Adrenal gland (tissue), 9 donors: ENCODE measurements at regions not wholly inside any gene's neighbourhood (a gene's known extent, or its start where the extent isn't known, plus 50 kb on each side); places are given as distances from the start of the nearest gene placed in this dataset.

Source experiments
- DNase-seq, 7 donors: peaks; one replicate each; pipeline ENCODE4 v3.0.0-alpha.2; 2019 to 2020
- H3K27ac ChIP-seq, 5 donors: fragments of 200-600 bp; sonication (generic) in 4 of 5; 1 replicate in 3 of 5; 2 replicates in 2 of 5; pipeline versions ENCODE4 v1.5.1 to v1.8.0; 2016 to 2020; ENCODE audit warnings: mild to moderate bottlenecking in 1 of 5
- H3K27me3 ChIP-seq: fragments of 200-600 bp; 2 replicates; pipeline ENCODE4 v1.8.0; 2021
- H3K36me3 ChIP-seq, 2 donors: fragments of 200-600 bp; replicated peaks in 1 of 2; 1 replicate in 1 of 2; 2 replicates in 1 of 2; pipeline versions ENCODE4 v1.5.1 to v1.8.0; 2018 to 2022
- H3K4me1 ChIP-seq, 2 donors: fragments of 200-600 bp; replicated peaks in 1 of 2; 1 replicate in 1 of 2; 2 replicates in 1 of 2; pipeline versions ENCODE4 v1.5.1 to v1.8.0; 2018 to 2021
- H3K4me3 ChIP-seq, 4 donors: fragments of 200-600 bp; sonication (generic) in 3 of 4; one replicate each; pipeline ENCODE4 v1.5.1; 2016 to 2018
- H3K9me3 ChIP-seq, 3 donors: fragments of 200-600 bp; sonication (generic) in 1 of 3; replicated peaks in 1 of 3; 1 replicate in 2 of 3; 2 replicates in 1 of 3; pipeline versions ENCODE4 v1.5.1 to v1.8.0; 2016 to 2021
- POLR2A ChIP-seq, 2 donors: fragments of 450-650 bp; IDR thresholded peaks; one replicate each; pipeline ENCODE4 v1.6.1; 2017; ENCODE audit warnings: antibody characterized with exemption in 2 of 2, mild to moderate bottlenecking in 2 of 2, moderate library complexity in 1 of 2
- WGBS, 4 donors: extraction: QIAGEN DNeasy Blood & Tissue Kit in 2 of 4; methylation state at CpG; one replicate each; pipeline versions ENCODE4 v1.1.5 to v1.1.7; 2013 to 2017; 5-methylcytosine and 5-hydroxymethylcytosine counted together
- intact Hi-C, 2 donors: fragments of 100-400 bp; cut with DNase I; formaldehyde crosslinking; loops; one replicate each; pipeline versions ENCODE4 v1.14.1 to v1.15.0; 2022 to 2023
- TF ChIP-seq, protein P1 (sequence below), 6 experiments: fragments of 450-650 bp in 4 of 6; fragments of 200-600 bp in 2 of 6; sonication (generic) in 1 of 6; IDR thresholded peaks; 1 replicate in 5 of 6; 2 replicates in 1 of 6; pipeline versions ENCODE4 v1.5.1 to v1.8.0; 2016 to 2021; ENCODE audit warnings: antibody characterized with exemption in 6 of 6, mild to moderate bottlenecking in 2 of 6, moderate library complexity in 1 of 6
- donor health status: healthy with polysubstance abuse.
- donor health status: Bipolar disorder and iron deficiency.
- donor health status: DM: yes; HTN: yes; CAD: no.
- donor health status: DM: no; HTN: no; CAD: no.
- donor health status: DM: no; HTN: no; CAD: no.

DNA sequence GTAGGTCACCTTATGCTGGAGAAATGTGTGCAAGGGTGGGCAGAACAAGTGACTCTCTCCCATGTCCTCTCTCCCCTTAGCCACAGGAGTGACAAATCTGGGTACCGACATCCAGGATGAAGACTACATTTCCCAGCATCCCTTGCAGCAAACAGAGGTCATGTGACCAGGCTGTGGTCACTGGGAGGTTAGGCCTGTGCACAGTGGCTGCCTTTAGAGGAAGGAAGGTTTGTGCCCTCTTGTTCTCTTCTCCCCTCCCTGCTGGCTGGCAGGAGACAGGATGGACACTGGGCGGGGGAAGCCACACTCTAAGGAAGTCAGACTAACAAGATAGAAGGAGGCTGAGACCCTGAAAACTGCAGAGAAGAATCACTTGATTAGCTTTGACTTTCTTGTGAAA is 360.2 kb downstream of the PREX1 start:
- no peak for TF ChIP-seq POLR2A (IDR thresholded peaks at IDR 0.05)
- TF ChIP-seq, protein P1, sequence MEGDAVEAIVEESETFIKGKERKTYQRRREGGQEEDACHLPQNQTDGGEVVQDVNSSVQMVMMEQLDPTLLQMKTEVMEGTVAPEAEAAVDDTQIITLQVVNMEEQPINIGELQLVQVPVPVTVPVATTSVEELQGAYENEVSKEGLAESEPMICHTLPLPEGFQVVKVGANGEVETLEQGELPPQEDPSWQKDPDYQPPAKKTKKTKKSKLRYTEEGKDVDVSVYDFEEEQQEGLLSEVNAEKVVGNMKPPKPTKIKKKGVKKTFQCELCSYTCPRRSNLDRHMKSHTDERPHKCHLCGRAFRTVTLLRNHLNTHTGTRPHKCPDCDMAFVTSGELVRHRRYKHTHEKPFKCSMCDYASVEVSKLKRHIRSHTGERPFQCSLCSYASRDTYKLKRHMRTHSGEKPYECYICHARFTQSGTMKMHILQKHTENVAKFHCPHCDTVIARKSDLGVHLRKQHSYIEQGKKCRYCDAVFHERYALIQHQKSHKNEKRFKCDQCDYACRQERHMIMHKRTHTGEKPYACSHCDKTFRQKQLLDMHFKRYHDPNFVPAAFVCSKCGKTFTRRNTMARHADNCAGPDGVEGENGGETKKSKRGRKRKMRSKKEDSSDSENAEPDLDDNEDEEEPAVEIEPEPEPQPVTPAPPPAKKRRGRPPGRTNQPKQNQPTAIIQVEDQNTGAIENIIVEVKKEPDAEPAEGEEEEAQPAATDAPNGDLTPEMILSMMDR (IDR thresholded peaks at IDR 0.05), result no peak
- DNase-seq, result peak in 6 of 7 donors; percentile 10 to 54 (median 26)
- H3K4me3 ChIP-seq, result no peak overlapping the region

DNA sequence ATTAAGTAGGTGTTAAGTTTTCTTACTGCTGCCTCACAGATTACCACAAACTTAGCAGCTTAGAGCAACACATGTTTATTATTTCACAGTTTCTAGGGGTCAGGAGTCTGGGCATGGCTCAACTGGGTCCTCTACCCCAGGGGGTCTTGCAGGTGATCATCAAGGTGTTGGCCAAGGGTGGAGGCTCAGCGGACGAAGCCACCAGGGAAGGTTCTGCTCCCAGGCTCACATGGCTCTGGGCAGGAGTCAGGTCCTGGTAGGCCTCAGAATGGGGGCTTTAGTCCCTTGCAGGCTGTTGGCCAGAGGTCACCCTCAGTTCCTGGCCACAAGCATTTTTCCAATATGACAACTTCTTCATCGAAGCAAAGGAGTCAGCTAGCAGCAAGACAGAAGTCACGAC is 362.5 kb downstream of the PREX1 start:
- intact Hi-C loops, result no loop called here
- Histone ChIP-seq H3K36me3 (no peaks in the 10 kb centered on the region), H3K27ac (no peak overlapping the region), H3K4me1 (no peaks in the 10 kb centered on the region), H3K9me3 (no peaks in the 10 kb centered on the region), H3K4me3 (no peak overlapping the region), H3K27me3 (no peaks in the 10 kb centered on the region)
- TF ChIP-seq, protein P1 (IDR thresholded peaks at IDR 0.05), result no peak
- TF ChIP-seq POLR2A (IDR thresholded peaks at IDR 0.05), result no peak
- 89 to 97% (median 92%) methylated on average over 2 to 4 of the region's 4 CpGs for WGBS, 4 donors
- DNase-seq, result no peak

More for the DNA sequence above, 360.2 kb downstream of the PREX1 start:
- H3K9me3 ChIP-seq, result no peaks in the 10 kb centered on the region
- no peaks in the 10 kb centered on the region for H3K27me3 ChIP-seq
- intact Hi-C loops, result no loop called here
- WGBS, 4 donors, result 78 to 92% (median 84%) methylated on average over 2 of the region's 2 CpGs
- H3K4me1 ChIP-seq, result no peaks in the 10 kb centered on the region
- H3K27ac ChIP-seq, result no peak overlapping the region
- no peaks in the 10 kb centered on the region for H3K36me3 ChIP-seq

DNA sequence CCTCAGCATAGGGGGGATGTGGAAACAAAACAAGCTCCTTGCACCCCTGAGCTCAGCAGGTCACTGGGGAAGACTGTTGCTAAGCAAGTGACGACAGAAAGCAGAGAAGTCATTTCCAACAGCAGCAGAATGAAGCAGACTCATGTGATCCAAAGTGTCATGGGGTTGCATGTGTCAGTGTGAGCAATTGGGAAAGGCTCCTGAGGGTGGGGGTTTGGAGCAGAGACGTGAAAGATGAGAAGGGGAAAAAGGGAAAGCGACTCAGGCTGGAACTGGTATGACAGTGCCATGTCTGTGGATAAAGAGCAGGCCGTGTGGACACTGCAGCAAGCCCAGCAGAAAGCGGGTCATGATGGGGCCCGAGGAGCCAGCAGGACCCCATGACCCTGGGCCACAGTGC is 363.9 kb downstream of the PREX1 start:
- H3K4me3 ChIP-seq, result no peak overlapping the region
- no peaks in the 10 kb centered on the region for H3K4me1 ChIP-seq
- no peaks in the 10 kb centered on the region for H3K36me3 ChIP-seq
- no peaks in the 10 kb centered on the region for H3K9me3 ChIP-seq
- peaks cover under 1% of the 10 kb centered on the region for H3K27me3 ChIP-seq
- intact Hi-C loops, result no loop called here
- TF ChIP-seq, protein P1 (IDR thresholded peaks at IDR 0.05), result no peak
- no peak for TF ChIP-seq POLR2A (IDR thresholded peaks at IDR 0.05)
- WGBS, 4 donors, result 66 to 84% (median 74%) methylated on average over 6 of the region's 6 CpGs
- no peak for DNase-seq
- no peak overlapping the region for H3K27ac ChIP-seq

DNA sequence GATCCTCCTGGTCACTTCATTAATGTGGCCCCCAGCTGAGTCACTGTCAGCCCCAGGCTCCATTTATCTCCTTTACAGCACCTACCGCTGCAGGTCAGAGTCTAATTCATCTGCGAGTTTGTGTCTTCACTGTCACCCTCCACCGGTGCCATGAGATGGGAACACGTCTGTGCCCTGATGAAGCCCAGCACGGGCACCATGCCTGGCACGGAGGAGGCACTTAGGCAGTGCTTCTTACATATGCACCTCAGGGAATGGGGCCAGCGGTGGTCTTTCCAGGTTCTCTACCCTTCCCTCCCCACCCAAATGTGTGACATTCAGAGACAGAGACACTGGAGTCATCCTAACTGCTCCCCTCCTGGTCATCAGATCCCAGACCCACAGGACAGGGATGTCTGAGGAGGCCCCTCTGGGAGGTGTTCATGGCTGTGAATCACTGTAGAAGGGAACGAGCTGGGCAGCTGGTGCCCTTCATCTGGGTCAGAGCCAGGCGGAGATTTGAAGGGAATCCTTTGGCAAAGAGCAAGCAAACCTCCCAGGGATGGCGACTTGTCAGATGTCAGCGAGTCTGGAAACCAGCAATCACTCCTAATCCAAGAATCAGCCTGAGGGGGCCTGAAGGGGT is 364.6 kb downstream of the PREX1 start:
- no peaks in the 10 kb centered on the region for H3K36me3 ChIP-seq
- WGBS, 4 donors, result 70 to 84% (median 80%) methylated on average over 6 to 11 of the region's 11 CpGs
- intact Hi-C loops, result no loop called here
- no peak for TF ChIP-seq POLR2A (IDR thresholded peaks at IDR 0.05)
- TF ChIP-seq, protein P1 (IDR thresholded peaks at IDR 0.05), result no peak
- H3K27ac ChIP-seq, result no peak overlapping the region
- no peak for DNase-seq
- H3K9me3 ChIP-seq, result no peaks in the 10 kb centered on the region
- peaks cover 5% of the 10 kb centered on the region for H3K27me3 ChIP-seq
- H3K4me1 ChIP-seq, result no peaks in the 10 kb centered on the region
- no peak overlapping the region for H3K4me3 ChIP-seq
